GM19463 (cell line): ENCODE measurements at regions not wholly inside any gene's neighbourhood (a gene's known extent, or its start where the extent isn't known, plus 50 kb on each side); places are given as distances from the start of the nearest gene placed in this dataset.

Source experiments
- ATAC-seq: cut with Tn5 transposase; IDR thresholded peaks from one replicate; pipeline ENCODE4 v1.9.1; 2021; ENCODE audit warnings: mild to moderate bottlenecking, moderate library complexity; ENCODE audit not compliant: unreplicated experiment

- ATAC-seq = no peak
Measured at GRCh38 chr18:25875551-25876240, 214.7 kb downstream of the SS18 start.

- ATAC-seq = no peak
Measured at GRCh38 chr18:25873833-25874232, 216.6 kb downstream of the SS18 start.

GRCh38 chr18:25866331-25866730 lies 224.1 kb downstream of the SS18 start:
- no peak for ATAC-seq

- no peak for ATAC-seq
Measured at GRCh38 chr18:25862881-25863600, 227.4 kb downstream of the SS18 start.

GRCh38 chr18:25853691-25854433 lies 236.6 kb downstream of the SS18 start:
- ATAC-seq = no peak

- no peak for ATAC-seq
Measured at GRCh38 chr18:25843791-25844190, 246.6 kb downstream of the SS18 start.

- ATAC-seq = no peak
Measured at GRCh38 chr18:25842665-25843064, 247.7 kb downstream of the SS18 start.

- no peak for ATAC-seq
Measured at GRCh38 chr18:25834061-25834460, 256.4 kb downstream of the SS18 start.

- peak; percentile 92 for ATAC-seq
Measured at GRCh38 chr18:25832001-25832604, 258.3 kb downstream of the SS18 start.

GRCh38 chr18:25831301-25831701 lies 259.1 kb downstream of the SS18 start:
- ATAC-seq = no peak

GRCh38 chr18:25830787-25831186 lies 259.6 kb downstream of the SS18 start:
- ATAC-seq = no peak

GRCh38 chr18:25827961-25828561 lies 262.4 kb downstream of the SS18 start:
- no peak for ATAC-seq

GRCh38 chr18:25827228-25827627 lies 263.2 kb downstream of the SS18 start:
- ATAC-seq = no peak

GRCh38 chr18:25826823-25827222 lies 263.6 kb downstream of the SS18 start:
- ATAC-seq = no peak

- ATAC-seq = no peak
Measured at GRCh38 chr18:25825979-25826776, 264.2 kb downstream of the SS18 start.

GRCh38 chr18:25825056-25825455 lies 265.4 kb downstream of the SS18 start:
- ATAC-seq = no peak

GRCh38 chr18:25819746-25820363 lies 270.6 kb downstream of the SS18 start:
- ATAC-seq = no peak

- ATAC-seq = no peak
Measured at GRCh38 chr18:25818505-25818904, 271.9 kb downstream of the SS18 start.

GRCh38 chr18:25817546-25818237 lies 272.7 kb downstream of the SS18 start:
- ATAC-seq = no peak
